ENCODE measurements at regions not wholly inside any gene's neighbourhood (a gene's known extent, or its start where the extent isn't known, plus 50 kb on each side); places are given as distances from the start of the nearest gene placed in this dataset.
"Not testable (repeated sequence)": the region's sequence is repeated elsewhere in the genome, so short reads cannot be mapped to it uniquely, and the experiment has no call there.

DNA sequence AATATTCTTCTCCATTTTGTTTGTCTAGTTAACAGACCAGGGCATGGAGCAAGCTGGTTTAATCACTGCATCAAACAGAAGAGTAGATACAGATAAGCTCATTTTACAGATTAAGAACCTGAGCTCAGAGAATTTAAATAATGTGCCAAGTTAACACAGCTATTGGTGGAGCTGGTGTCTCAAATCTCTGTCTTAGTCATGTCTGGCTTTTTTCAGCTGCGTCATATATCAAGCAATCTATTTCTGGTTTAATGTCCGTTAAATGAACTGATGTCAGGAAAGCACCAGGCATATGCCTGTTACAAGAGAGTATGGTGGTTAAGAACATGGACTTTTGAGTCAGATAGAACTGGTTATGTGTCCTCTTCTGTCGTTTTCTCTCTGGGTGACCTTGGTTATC, 79.8 kb upstream of the ADGRA3 start:
- Histone ChIP-seq H3K27me3 (no peaks in the 10 kb centered on the region), H3K36me3 (no peaks in the 10 kb centered on the region), H3K27ac (no peak overlapping the region), H3K9me3 (no peaks in the 10 kb centered on the region), H3K4me3 (no peak overlapping the region), H3K4me1 (peaks cover 0 to 3% of the 10 kb centered on the region in 2 donors)
- DNase-seq (ENCODE audit: low spot score in 2 of 2), result no peak
- intact Hi-C loops (cut with DNase I), result loop anchor here (5.0 kb wide), 1 partner anchor 78 kb away; the partner anchor contains the start of gene ADGRA3
- TF ChIP-seq, protein P1, sequence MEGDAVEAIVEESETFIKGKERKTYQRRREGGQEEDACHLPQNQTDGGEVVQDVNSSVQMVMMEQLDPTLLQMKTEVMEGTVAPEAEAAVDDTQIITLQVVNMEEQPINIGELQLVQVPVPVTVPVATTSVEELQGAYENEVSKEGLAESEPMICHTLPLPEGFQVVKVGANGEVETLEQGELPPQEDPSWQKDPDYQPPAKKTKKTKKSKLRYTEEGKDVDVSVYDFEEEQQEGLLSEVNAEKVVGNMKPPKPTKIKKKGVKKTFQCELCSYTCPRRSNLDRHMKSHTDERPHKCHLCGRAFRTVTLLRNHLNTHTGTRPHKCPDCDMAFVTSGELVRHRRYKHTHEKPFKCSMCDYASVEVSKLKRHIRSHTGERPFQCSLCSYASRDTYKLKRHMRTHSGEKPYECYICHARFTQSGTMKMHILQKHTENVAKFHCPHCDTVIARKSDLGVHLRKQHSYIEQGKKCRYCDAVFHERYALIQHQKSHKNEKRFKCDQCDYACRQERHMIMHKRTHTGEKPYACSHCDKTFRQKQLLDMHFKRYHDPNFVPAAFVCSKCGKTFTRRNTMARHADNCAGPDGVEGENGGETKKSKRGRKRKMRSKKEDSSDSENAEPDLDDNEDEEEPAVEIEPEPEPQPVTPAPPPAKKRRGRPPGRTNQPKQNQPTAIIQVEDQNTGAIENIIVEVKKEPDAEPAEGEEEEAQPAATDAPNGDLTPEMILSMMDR (IDR thresholded peaks at IDR 0.05), result no peak

DNA sequence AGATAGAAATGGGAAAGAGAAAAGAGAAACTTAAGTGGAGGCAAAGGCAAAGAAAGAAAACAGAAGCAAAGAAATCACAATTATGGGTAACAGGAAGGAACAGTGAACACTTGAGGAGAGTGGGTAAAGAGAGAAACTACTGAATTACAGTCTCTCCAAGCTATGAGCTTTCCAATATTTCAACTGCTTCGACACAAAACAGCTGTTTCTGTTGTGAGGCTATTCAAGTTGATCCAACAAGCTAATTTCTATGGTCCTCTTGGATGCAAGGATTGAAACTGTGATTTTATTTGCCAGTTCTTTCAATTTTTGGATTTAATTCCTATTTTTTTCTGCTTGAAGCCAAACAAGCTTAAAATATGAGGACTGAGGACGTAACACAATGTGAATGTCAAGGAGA, 80.5 kb upstream of the ADGRA3 start:
- H3K27ac ChIP-seq, result no peak overlapping the region
- TF ChIP-seq, protein P1 (IDR thresholded peaks at IDR 0.05), result no peak
- H3K9me3 ChIP-seq, result no peaks in the 10 kb centered on the region
- no peaks in the 10 kb centered on the region for H3K27me3 ChIP-seq
- intact Hi-C loops (cut with DNase I), result loop anchor here (5.0 kb wide), 1 partner anchor 79 kb away; the partner anchor contains the start of gene ADGRA3
- no peak overlapping the region for H3K4me3 ChIP-seq
- H3K4me1 ChIP-seq, result peaks cover 0 to 3% of the 10 kb centered on the region in 2 donors
- no peaks in the 10 kb centered on the region for H3K36me3 ChIP-seq
- DNase-seq (ENCODE audit: low spot score in 2 of 2), result no peak

DNA sequence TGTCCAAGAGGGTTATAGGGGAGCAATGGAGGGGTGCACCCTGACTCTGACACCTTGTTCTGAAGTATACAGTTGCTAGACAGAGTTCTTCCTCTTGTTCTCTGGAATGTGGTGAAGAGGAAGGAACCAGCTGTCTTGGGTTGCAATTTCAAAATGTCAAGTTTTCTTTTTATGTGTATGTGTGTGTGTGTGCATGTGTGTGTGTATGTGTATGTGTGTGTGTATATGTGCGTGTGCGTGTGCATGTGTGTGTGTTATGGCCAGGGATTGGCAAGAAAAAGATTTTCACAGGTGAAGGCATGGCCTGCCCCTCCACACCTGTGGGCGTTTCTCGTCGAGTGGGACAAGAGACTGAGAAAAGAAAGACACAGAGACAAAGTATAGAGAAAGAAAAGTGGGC, 81.6 kb upstream of the ADGRA3 start:
- Histone ChIP-seq H3K27me3 (no peaks in the 10 kb centered on the region), H3K4me1 (peaks cover 0 to 3% of the 10 kb centered on the region in 2 donors), H3K9me3 (no peaks in the 10 kb centered on the region), H3K36me3 (no peaks in the 10 kb centered on the region), H3K4me3 (no peak overlapping the region), H3K27ac (no peak overlapping the region)
- TF ChIP-seq, protein P1 (IDR thresholded peaks at IDR 0.05), result no peak
- intact Hi-C loops (cut with DNase I), result loop anchor here (5.0 kb wide), 1 partner anchor 80 kb away; the partner anchor contains the start of gene ADGRA3
- DNase-seq (ENCODE audit: low spot score in 2 of 2), result no peak

DNA sequence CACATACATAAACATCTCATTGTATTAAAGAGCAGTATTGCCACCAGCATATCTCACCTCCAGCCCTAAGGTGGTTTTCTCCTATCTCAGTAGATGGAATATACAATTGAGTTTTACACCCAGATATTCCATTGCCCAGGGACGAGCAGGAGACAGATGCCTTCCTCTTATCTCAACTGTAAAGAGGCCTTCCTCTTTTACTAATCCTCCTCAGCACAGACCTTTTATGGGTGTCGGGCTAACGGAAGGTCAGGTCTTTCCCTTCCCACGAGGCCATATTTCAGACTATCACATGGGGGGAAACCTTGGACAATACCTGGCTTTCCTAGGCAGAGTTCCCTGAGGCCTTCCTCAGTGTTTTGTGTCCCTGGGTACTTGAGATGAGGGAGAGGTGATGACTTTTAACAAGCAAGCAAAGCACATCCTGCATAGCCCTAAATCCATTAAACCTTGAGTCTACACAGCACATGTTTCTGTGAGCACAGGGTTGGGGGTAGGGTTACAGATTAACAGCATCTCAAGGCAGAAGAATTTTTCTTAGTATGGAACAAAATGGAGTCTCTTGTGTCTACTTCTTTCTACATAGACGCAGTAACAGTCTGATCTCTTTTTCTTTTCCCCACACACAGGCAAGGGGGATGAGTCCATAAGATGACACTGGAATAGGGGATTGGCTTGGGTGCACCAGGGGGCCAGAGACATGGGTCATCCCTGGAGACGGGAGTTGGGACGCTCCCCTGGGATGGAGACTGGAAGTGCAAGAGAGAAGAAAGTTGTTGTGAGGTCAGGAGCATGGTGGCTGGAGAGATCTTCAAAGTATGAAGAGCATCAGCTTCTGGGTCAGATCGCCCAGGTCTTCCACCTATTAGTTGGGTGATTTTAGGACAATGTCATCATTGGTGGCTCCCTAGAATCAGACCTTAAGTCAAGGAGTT, 82.5 kb upstream of the ADGRA3 start:
- not testable (repeated sequence) for H3K4me1 ChIP-seq; DNase-seq (ENCODE audit: low spot score in 2 of 2); H3K36me3 ChIP-seq; H3K4me3 ChIP-seq; H3K27me3 ChIP-seq; H3K27ac ChIP-seq; H3K9me3 ChIP-seq
- intact Hi-C loops (cut with DNase I), result loop anchor here (5.0 kb wide), 1 partner anchor 81 kb away; the partner anchor contains the start of gene ADGRA3

DNA sequence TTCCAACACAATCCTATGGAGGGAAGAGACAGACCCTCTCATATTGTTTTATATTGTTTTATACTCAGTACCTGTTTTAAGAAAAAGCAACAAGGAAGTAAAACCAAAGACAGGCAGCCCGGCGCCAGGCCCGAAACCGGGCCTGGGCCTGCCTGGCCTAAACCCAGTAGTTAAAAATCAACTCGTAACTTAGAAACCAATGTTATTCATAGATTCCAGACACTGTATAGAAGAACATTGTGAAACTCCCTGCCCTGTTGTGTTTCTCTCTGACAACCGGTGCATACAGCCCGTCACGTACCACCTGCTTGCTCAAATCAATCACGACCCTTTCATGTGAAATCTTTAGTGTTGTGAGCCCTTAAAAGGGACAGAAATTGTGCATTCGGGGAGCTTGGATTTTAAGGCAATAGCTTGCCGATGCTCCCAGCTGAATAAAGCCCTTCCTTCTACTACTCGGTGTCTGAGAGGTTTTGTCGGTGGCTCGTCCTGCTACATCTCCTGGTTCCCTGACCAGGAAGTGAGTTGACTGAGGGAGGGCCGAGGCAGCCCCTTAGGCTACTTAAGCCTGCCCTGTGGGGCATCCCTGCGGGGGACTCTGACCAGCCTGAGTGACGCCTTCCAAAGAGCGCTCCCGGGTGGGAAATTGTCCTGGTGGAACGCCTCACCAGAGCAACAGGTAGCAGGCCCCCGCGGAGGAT, 83.5 kb upstream of the ADGRA3 start:
- H3K9me3 ChIP-seq; H3K4me3 ChIP-seq; DNase-seq (ENCODE audit: low spot score in 2 of 2); H3K27ac ChIP-seq; H3K27me3 ChIP-seq; H3K36me3 ChIP-seq; H3K4me1 ChIP-seq: not testable (repeated sequence)
- intact Hi-C loops (cut with DNase I), result loop anchor here (5.0 kb wide), 1 partner anchor 82 kb away; the partner anchor contains the start of gene ADGRA3

DNA sequence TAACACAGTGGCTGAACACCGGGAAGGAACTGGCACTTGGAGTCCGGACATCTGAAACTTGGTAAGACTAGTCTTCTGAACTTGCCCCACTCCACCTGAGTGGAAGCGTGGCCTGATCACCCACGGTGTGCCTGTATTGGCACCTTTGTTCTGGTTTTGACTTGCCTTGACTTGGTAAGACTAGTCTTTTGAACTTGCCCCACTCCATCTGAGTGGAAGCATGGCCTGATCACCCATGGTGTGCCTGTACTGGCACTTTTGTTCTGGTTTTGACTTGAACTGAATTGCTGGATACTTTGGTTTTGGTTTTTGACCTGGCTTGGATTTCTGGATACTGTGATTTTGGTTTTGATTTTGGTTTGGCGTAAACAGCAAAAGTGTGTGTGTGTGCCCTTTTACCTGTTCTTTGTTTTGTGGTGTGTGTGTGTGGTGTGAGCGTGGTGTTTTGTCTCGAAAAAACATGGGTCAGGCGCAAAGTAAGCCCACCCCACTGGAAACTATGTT, 84.1 kb upstream of the ADGRA3 start:
- not testable (repeated sequence) for H3K4me1 ChIP-seq; H3K27me3 ChIP-seq; H3K36me3 ChIP-seq; H3K4me3 ChIP-seq; H3K9me3 ChIP-seq; DNase-seq (ENCODE audit: low spot score in 2 of 2); H3K27ac ChIP-seq
- intact Hi-C loops (cut with DNase I), result loop anchor here (5.0 kb wide), 1 partner anchor 83 kb away; the partner anchor contains the start of gene ADGRA3

DNA sequence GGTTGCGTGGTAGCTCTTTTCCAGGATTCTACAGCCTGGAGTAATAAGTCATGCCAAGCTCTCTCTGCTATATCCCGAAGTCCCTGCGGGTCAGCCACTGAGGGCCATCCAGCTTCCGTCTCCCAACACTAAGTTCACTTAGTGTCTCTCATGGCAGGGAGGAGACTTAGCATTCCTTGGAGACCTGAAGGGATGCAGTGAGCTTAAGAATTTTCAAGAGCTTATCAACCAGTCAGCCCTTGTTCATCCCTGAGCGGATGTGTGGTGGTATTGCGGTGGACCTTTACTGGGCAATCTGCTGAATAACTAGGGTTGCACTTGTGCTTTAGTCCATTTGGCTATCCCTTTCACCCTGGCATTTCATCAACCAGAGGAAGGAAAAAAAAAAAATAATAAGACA, 85.8 kb upstream of the ADGRA3 start:
- intact Hi-C loops (cut with DNase I); H3K4me3 ChIP-seq: not testable (repeated sequence)

More for the DNA sequence above, 85.8 kb upstream of the ADGRA3 start:
- H3K36me3 ChIP-seq; DNase-seq (ENCODE audit: low spot score in 2 of 2); H3K27ac ChIP-seq; H3K4me1 ChIP-seq; H3K9me3 ChIP-seq; H3K27me3 ChIP-seq: not testable (repeated sequence)

All from ascending aorta (tissue), 2 donors.